GM12878 (cell line): ENCODE measurements at regions not wholly inside any gene's neighbourhood (a gene's known extent, or its start where the extent isn't known, plus 50 kb on each side); places are given as distances from the start of the nearest gene placed in this dataset.

ENCODE experiments used
- ATAC-seq: fragments of 200-7000 bp; cut with Tn5 transposase; 3 replicates; pipeline ENCODE4 v1.9.1; 2020; ENCODE audit warnings: mild to moderate bottlenecking, moderate library complexity
- BruUV-seq: library from RNA; stranded (reverse); fragments of 400-500 nt; replicated peaks from 2 replicates; lab custom pipeline; 2021; lab: Mats Ljungman, UMichigan
- CTCF ChIA-PET: fragments of 300-600 bp; sonication (Branson Sonifier 250); formaldehyde crosslinking; extraction: SDS; loops from one replicate; lab custom pipeline; 2021; ENCODE audit warnings: inconsistent platforms; lab: Yijun Ruan, JAX
- POLR2A ChIA-PET: fragments of 350-600 bp; formaldehyde crosslinking; extraction: SDS; loops from one replicate; lab custom pipeline; 2021; ENCODE audit warnings: inconsistent platforms; lab: Charles Lee
- RAD21 ChIA-PET: fragments of 300-600 bp; sonication (Branson Sonifier 250); formaldehyde crosslinking; loops from one replicate; lab custom pipeline; 2023; ENCODE audit warnings: antibody characterized with exemption; ENCODE audit not compliant: unreplicated experiment; lab: Charles Lee
- SMC1A ChIA-PET: fragments of 300-600 bp; sonication (Branson Sonifier 250); formaldehyde crosslinking; loops from one replicate; lab custom pipeline; 2023; ENCODE audit not compliant: unreplicated experiment, uncharacterized antibody; lab: Charles Lee
- DNase-seq: peaks from one replicate; pipeline ENCODE4 v3.0.0-alpha.2; 2011; ENCODE audit warnings: low read depth, low spot score
- FAIRE-seq: peaks from 3 replicates; lab custom pipeline; 2011; peaks lifted over from hg19 to GRCh38; lab: Jason Lieb, UNC
- H2AFZ ChIP-seq: 2 replicates; pipeline ENCODE4 v1.6.0; 2011; ENCODE audit warnings: low read depth, low read length, control low read depth; ENCODE audit not compliant: control insufficient read depth
- H3K27ac ChIP-seq: 2 replicates; pipeline ENCODE4 v1.5.1; 2011; ENCODE audit warnings: control low read depth; ENCODE audit not compliant: control insufficient read depth, insufficient read depth
- H3K27me3 ChIP-seq, 2 experiments: replicated peaks in 1 of 2; 2 replicates each; pipeline versions ENCODE4 v1.6.0 to v1.6.1; 2011; ENCODE audit warnings: low read length in 1 of 2; ENCODE audit not compliant: control insufficient read depth in 2 of 2, insufficient read depth in 2 of 2
- H3K36me3 ChIP-seq, 2 experiments: 2 replicates each; pipeline ENCODE4 v1.5.1; 2011; ENCODE audit warnings: low read length in 1 of 2; ENCODE audit not compliant: control insufficient read depth in 2 of 2, insufficient read depth in 2 of 2
- H3K4me1 ChIP-seq: 2 replicates; pipeline ENCODE4 v1.6.1; 2011; ENCODE audit warnings: mild to moderate bottlenecking, low read length, moderate library complexity, mixed read lengths; ENCODE audit not compliant: control insufficient read depth, insufficient read depth
- H3K4me2 ChIP-seq: 2 replicates; pipeline ENCODE4 v1.6.0; 2011; ENCODE audit warnings: control low read depth; ENCODE audit not compliant: control insufficient read depth, insufficient read depth
- H3K4me3 ChIP-seq: fragments of 200-600 bp; sonication (generic); 2 replicates; pipeline ENCODE4 v1.5.1; 2016
- H3K79me2 ChIP-seq: 2 replicates; pipeline ENCODE4 v1.6.0; 2011; ENCODE audit warnings: low read length; ENCODE audit not compliant: control insufficient read depth, insufficient read depth
- H3K9ac ChIP-seq: 2 replicates; pipeline ENCODE4 v1.8.0; 2011; ENCODE audit warnings: low read length, control low read depth, mixed read lengths; ENCODE audit not compliant: control insufficient read depth, insufficient read depth
- H3K9me3 ChIP-seq: replicated peaks from 3 replicates; pipeline ENCODE4 v1.5.1; 2011; ENCODE audit warnings: mild to moderate bottlenecking, low read length; ENCODE audit not compliant: control insufficient read depth, insufficient read depth
- H4K20me1 ChIP-seq: 2 replicates; pipeline ENCODE4 v1.6.0; 2011; ENCODE audit not compliant: control insufficient read depth, insufficient read depth
- HDAC6 ChIP-seq: fragments of 200-600 bp; sonication (generic); IDR thresholded peaks from one replicate; pipeline ENCODE4 v1.8.0; 2017; ENCODE audit warnings: antibody characterized with exemption; ENCODE audit not compliant: unreplicated experiment
- RAD21 ChIP-seq: IDR thresholded peaks from 2 replicates; pipeline ENCODE4 v1.6.1; 2011; ENCODE audit warnings: mild to moderate bottlenecking, low read depth, low read length, moderate library complexity; ENCODE audit not compliant: insufficient read depth
- ZSCAN29 ChIP-seq: fragments of 450-650 bp; IDR thresholded peaks from 2 replicates; pipeline ENCODE4 v1.6.1; 2017; ENCODE audit warnings: mild to moderate bottlenecking, moderate library complexity
- WGBS: methylation state at CpG from one replicate; pipeline ENCODE4 v1.1.6; 2016; ENCODE audit warnings: low lambda C conversion rate; ENCODE audit not compliant: insufficient replicate concordance, insufficient coverage; ENCODE audit errors: missing lambda C conversion rate; 5-methylcytosine and 5-hydroxymethylcytosine counted together
- in situ Hi-C: fragments of 300-500 bp; cut with MboI; formaldehyde crosslinking; loops from 9 replicates; pipeline ENCODE4 v1.14.3; 2018; ENCODE audit warnings: mixed read lengths
- intact Hi-C: fragments of 100-400 bp; cut with micrococcal nuclease; formaldehyde crosslinking; loops from one replicate; pipeline ENCODE4 v1.14.2; 2022; ENCODE audit not compliant: unreplicated experiment
- TF ChIP-seq, protein P1 (sequence below): fragments of 450-650 bp; formaldehyde crosslinking; IDR thresholded peaks from 2 replicates; pipeline ENCODE4 v1.5.0; 2022; ENCODE audit warnings: mild to moderate bottlenecking, missing genetic modification characterization
- TF ChIP-seq, protein P2 (sequence below): fragments of 450-650 bp; IDR thresholded peaks from 2 replicates; pipeline ENCODE4 v1.6.1; 2016; ENCODE audit warnings: mild to moderate bottlenecking

DNA sequence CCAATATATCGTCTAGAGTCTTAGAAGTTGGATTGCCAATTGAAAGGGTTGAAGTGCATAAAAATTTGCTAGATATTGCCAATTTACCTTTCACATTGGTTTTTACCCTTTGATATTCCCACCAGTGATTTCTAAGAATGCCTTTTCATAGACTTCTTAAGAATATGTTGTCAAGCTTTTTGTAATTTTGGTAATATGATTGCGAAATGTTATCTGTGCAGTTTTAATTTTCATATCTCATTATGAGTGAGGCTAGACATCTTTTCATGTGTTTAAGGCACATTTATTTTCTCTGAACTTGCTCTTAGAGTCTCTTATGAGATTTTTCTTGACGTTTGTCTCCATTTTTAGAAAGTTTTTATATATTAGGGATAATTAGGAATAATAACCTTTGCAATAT is 567.2 kb downstream of the CCSER2 start:
- Histone ChIP-seq H2AFZ (no peak overlapping the region), H3K27me3 (no peaks in the 10 kb centered on the region), H3K9ac (no peak overlapping the region), H3K27ac (no peak overlapping the region), H3K36me3 (no peaks in the 10 kb centered on the region), H3K4me3 (no peak overlapping the region), H3K79me2 (no peaks in the 10 kb centered on the region), H4K20me1 (no peaks in the 10 kb centered on the region), H3K4me1 (no peaks in the 10 kb centered on the region), H3K9me3 (no peaks in the 10 kb centered on the region), H3K4me2 (no peak overlapping the region)
- intact Hi-C loops (no loop called here), in situ Hi-C loops (no loop called here)
- RAD21 ChIA-PET, result no interaction called here
- 14% methylated on average over 3 of the region's 3 CpGs for WGBS
- BruUV-seq, result no TSS peak
- CTCF ChIA-PET, result interaction anchor here (1.0 kb wide), 1 partner anchor 9 kb away, joined by 5 read pairs; no protein-coding TSS in a partner anchor
- FAIRE-seq, result no peak
- DNase-seq, result no peak
- TF ChIP-seq, protein P1, sequence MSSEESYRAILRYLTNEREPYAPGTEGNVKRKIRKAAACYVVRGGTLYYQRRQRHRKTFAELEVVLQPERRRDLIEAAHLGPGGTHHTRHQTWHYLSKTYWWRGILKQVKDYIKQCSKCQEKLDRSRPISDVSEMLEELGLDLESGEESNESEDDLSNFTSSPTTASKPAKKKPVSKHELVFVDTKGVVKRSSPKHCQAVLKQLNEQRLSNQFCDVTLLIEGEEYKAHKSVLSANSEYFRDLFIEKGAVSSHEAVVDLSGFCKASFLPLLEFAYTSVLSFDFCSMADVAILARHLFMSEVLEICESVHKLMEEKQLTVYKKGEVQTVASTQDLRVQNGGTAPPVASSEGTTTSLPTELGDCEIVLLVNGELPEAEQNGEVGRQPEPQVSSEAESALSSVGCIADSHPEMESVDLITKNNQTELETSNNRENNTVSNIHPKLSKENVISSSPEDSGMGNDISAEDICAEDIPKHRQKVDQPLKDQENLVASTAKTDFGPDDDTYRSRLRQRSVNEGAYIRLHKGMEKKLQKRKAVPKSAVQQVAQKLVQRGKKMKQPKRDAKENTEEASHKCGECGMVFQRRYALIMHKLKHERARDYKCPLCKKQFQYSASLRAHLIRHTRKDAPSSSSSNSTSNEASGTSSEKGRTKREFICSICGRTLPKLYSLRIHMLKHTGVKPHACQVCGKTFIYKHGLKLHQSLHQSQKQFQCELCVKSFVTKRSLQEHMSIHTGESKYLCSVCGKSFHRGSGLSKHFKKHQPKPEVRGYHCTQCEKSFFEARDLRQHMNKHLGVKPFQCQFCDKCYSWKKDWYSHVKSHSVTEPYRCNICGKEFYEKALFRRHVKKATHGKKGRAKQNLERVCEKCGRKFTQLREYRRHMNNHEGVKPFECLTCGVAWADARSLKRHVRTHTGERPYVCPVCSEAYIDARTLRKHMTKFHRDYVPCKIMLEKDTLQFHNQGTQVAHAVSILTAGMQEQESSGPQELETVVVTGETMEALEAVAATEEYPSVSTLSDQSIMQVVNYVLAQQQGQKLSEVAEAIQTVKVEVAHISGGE (CRISPR knock-in tag), result no peak
- TF ChIP-seq ZSCAN29, result no peak
- TF ChIP-seq, protein P2, sequence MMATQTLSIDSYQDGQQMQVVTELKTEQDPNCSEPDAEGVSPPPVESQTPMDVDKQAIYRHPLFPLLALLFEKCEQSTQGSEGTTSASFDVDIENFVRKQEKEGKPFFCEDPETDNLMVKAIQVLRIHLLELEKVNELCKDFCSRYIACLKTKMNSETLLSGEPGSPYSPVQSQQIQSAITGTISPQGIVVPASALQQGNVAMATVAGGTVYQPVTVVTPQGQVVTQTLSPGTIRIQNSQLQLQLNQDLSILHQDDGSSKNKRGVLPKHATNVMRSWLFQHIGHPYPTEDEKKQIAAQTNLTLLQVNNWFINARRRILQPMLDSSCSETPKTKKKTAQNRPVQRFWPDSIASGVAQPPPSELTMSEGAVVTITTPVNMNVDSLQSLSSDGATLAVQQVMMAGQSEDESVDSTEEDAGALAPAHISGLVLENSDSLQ, result no peak
- no peak for TF ChIP-seq RAD21
- no peak for TF ChIP-seq HDAC6
- TF ChIP-seq, all 136 proteins: peak for 0
- no peak for ATAC-seq
- SMC1A ChIA-PET, result no interaction called here
- POLR2A ChIA-PET, result no interaction called here
